SK-N-SH treated with all-trans-retinoic acid at 6 μM for 48 hours (cell line): ENCODE measurements at regions not wholly inside any gene's neighbourhood (a gene's known extent, or its start where the extent isn't known, plus 50 kb on each side); places are given as distances from the start of the nearest gene placed in this dataset.

ENCODE experiments used
- SNAI2 ChIP-seq: fragments of 250-450 bp; sonication (Bioruptor Pico); IDR thresholded peaks from 2 replicates; pipeline ENCODE4 v1.5.0; 2020; ENCODE audit warnings: mild to moderate bottlenecking, moderate library complexity
- ZFP3 ChIP-seq: fragments of 250-450 bp; sonication (Bioruptor Pico); IDR thresholded peaks from 2 replicates; pipeline ENCODE4 v1.5.0; 2020; ENCODE audit warnings: mild to moderate bottlenecking, moderate library complexity
- TF ChIP-seq, protein P1 (sequence below): fragments of 250-450 bp; sonication (Bioruptor Pico); IDR thresholded peaks from 2 replicates; pipeline ENCODE4 v1.8.0; 2020; ENCODE audit warnings: mild to moderate bottlenecking, moderate library complexity, borderline replicate concordance

DNA sequence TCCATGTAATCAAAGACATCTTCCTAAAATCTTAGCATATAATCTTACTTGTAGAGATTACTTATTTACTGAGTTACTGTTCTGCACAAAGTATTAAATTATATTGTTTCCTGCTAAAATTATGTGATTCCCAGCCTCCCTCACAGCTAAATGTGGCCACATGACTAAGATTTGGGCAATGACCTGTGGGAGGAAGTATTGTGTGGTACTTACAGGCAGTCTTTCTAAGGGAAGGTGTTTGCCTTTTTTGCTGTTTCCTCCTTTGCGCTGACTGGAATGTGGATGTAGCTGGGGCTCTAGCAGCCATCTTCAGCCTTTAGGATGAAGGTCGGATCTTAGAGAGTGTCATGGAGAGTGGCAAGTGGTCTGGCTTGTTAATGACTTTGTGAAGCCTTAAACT is 146.3 kb upstream of the APCDD1 start:
- TF ChIP-seq SNAI2 (CRISPR knock-in tag) (no peak), ZFP3 (no peak)
- TF ChIP-seq, protein P1, sequence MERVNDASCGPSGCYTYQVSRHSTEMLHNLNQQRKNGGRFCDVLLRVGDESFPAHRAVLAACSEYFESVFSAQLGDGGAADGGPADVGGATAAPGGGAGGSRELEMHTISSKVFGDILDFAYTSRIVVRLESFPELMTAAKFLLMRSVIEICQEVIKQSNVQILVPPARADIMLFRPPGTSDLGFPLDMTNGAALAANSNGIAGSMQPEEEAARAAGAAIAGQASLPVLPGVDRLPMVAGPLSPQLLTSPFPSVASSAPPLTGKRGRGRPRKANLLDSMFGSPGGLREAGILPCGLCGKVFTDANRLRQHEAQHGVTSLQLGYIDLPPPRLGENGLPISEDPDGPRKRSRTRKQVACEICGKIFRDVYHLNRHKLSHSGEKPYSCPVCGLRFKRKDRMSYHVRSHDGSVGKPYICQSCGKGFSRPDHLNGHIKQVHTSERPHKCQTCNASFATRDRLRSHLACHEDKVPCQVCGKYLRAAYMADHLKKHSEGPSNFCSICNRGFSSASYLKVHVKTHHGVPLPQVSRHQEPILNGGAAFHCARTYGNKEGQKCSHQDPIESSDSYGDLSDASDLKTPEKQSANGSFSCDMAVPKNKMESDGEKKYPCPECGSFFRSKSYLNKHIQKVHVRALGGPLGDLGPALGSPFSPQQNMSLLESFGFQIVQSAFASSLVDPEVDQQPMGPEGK (CRISPR knock-in tag), result no peak
